ENCODE measurements at regions not wholly inside any gene's neighbourhood (a gene's known extent, or its start where the extent isn't known, plus 50 kb on each side); places are given as distances from the start of the nearest gene placed in this dataset.

DNA sequence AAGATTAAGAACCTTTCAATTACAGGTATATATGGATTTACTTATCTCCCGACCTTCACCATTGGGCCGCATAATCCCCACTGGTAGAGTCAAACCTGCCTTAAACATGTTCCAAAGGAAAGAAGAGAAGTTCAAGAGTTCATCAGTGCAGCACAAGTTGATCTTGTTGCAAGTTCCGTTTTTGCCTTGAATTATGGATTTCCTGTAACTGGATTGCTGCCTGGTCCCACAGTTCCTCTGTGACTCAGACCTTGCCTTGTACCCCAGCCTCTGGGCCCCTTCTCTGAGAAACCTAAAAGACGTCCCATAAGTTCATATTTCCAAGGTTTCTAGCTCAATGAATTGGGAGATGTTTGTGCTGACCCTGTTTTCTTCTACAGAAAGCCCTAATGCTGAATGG lies 112.5 kb upstream of the THBS1 start:
- CTCF ChIA-PET = interaction anchor here (1.4 kb wide), 1 partner anchor 8 kb away, joined by 3 read pairs; no protein-coding TSS in a partner anchor
- Histone ChIP-seq H3K36me3 (ENCODE audit: control insufficient read depth in 4 of 4, insufficient read depth in 4 of 4, low read length in 3 of 4) (no peaks in the 10 kb centered on the region), H3K27me3 (replicated peaks in 2 of 5; ENCODE audit: control insufficient read depth in 4 of 5, insufficient read depth in 5 of 5, low read length in 4 of 5) (no peaks in the 10 kb centered on the region), H3K9me3 (ENCODE audit: control extremely low read depth in 1 of 5, control insufficient read depth in 4 of 5, insufficient read depth in 2 of 5, low read depth in 1 of 5, low read length in 4 of 5) (no peaks in the 10 kb centered on the region), H3K27ac (ENCODE audit: insufficient read depth in 1 of 2, low read depth in 1 of 2, low read length in 2 of 2, poor library complexity in 1 of 2, severe bottlenecking in 2 of 2) (no peak overlapping the region), H3K4me1 (ENCODE audit: control extremely low read depth in 1 of 4, control insufficient read depth in 4 of 4, insufficient read depth in 4 of 4, low read length in 3 of 4) (peaks cover 8 to 22% (median 16%) of the 10 kb centered on the region in 4 experiments), H3K4me3 (ENCODE audit: control insufficient read depth in 1 of 7, extremely low read depth in 1 of 7, insufficient read depth in 4 of 7, low read depth in 2 of 7, low read length in 6 of 7) (peak overlapping the region in 2 of 7 experiments; percentile 5 to 25)
- POLR2A ChIA-PET = no interaction called here
- peak; percentile 59 to 92 (median 86) for DNase-seq
- 8% methylated on average over 2 of the region's 4 CpGs for WGBS (ENCODE audit: insufficient coverage)

DNA sequence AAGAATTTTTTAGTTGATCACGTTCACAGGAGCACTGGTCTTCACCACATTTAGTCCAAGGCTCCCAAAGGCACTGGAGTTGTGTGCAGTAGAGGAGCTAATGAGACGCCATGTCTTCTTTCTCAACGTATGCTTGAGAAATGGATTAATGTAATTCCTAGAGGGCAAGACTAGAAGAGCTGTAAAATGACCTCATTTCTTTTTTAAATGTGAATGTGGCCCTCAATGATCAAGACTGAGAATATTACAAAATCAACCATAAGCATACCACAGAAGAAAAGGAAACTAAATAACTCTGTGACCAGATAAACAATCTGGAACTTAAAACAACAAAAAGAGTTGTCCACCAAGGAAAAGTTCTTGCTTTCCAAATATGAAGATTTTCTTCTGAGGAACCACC lies 112.1 kb upstream of the THBS1 start:
- no peaks in the 10 kb centered on the region for H3K27me3 ChIP-seq (replicated peaks in 2 of 5; ENCODE audit: control insufficient read depth in 4 of 5, insufficient read depth in 5 of 5, low read length in 4 of 5)
- POLR2A ChIA-PET = no interaction called here
- CTCF ChIA-PET = interaction anchor here (1.4 kb wide), 1 partner anchor 9 kb away, joined by 3 read pairs; no protein-coding TSS in a partner anchor
- H3K27ac ChIP-seq (ENCODE audit: insufficient read depth in 1 of 2, low read depth in 1 of 2, low read length in 2 of 2, poor library complexity in 1 of 2, severe bottlenecking in 2 of 2) = no peak overlapping the region
- H3K4me1 ChIP-seq (ENCODE audit: control extremely low read depth in 1 of 4, control insufficient read depth in 4 of 4, insufficient read depth in 4 of 4, low read length in 3 of 4) = peaks cover 8 to 26% (median 16%) of the 10 kb centered on the region in 4 experiments
- no peaks in the 10 kb centered on the region for H3K36me3 ChIP-seq (ENCODE audit: control insufficient read depth in 4 of 4, insufficient read depth in 4 of 4, low read length in 3 of 4)
- peak overlapping the region in 1 of 7 experiments; percentile 25 for H3K4me3 ChIP-seq (ENCODE audit: control insufficient read depth in 1 of 7, extremely low read depth in 1 of 7, insufficient read depth in 4 of 7, low read depth in 2 of 7, low read length in 6 of 7)
- H3K9me3 ChIP-seq (ENCODE audit: control extremely low read depth in 1 of 5, control insufficient read depth in 4 of 5, insufficient read depth in 2 of 5, low read depth in 1 of 5, low read length in 4 of 5) = no peaks in the 10 kb centered on the region
- peak in 1 of 3 donors; percentile 9 for DNase-seq
- WGBS (ENCODE audit: insufficient coverage) = 57% methylated on average over 1 of the region's 3 CpGs

DNA sequence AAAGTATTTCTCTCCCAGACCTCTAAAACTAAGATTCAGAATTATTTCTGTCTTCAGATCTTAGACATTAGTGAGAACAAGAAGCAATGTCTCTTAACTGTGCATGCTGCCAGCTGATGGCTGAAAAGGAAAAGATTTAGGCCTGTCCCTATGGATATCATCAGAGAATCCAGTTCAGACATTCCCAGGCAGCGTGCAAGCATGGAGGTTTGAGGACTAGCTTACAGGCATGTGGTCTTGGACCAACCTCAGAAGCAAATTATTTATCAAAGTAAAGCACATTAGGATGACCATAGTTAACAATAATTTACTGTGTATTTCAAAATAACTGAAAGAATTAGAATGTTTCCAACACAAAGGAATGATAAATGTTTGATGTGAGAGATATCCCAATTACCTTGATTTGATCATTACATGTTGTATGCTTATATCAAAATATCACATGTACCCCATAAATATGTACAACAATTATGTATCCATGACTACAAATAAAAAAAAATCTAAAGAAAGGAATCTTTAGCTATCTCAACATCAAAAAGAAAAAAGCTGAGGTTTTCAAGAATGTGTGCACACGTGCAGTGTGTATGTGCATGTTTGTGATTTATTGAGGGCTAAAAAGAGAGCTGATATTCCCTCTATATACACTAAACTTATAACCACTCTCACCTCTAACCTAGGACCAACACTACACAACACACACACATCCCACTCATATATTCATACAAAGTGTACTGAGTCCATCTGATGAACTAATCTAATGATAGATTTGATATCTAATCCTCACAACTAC lies 108.9 kb upstream of the THBS1 start:
- POLR2A ChIA-PET = interaction anchor here (0.6 kb wide), 1 partner anchor 19 kb away, joined by 5 read pairs; no protein-coding TSS in a partner anchor
- WGBS (ENCODE audit: insufficient coverage) = no CpG with 5 or more reads among the region's 2 CpGs
- H3K27ac ChIP-seq (ENCODE audit: insufficient read depth in 1 of 2, low read depth in 1 of 2, low read length in 2 of 2, poor library complexity in 1 of 2, severe bottlenecking in 2 of 2) = no peak overlapping the region

DNA sequence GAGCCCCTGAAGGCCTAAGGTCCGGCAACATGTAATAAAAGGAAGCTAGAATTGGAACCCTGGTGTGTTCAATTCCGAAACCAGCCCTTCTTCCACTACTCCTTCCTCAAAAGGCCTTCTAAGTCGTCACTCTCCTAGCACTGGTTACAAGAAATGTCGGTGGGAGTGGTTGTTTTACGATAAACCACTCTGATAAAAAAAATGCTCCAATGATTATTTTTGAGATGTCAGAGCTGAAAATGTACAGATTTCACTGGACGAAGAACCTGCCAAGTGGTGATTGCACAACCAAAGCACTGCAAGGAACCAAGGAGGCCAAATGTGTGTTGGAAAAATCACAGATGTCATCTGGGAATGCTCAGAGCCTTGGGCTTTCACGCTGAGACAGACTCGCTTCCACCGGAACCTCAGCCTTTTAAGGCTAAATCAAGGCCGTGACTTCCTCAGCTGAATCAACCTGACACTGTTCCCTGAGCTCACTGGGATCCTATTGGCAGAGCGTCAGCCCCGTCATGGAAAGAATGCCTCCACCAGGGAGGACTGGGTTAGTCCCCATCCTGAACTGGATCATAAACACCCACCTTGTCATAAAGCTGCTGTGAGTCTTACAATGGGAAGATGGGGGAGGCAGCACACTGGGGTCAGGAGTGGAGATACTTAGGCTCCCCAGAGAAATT lies 108.1 kb upstream of the THBS1 start:
- Histone ChIP-seq H3K9me3 (ENCODE audit: control extremely low read depth in 1 of 5, control insufficient read depth in 4 of 5, insufficient read depth in 2 of 5, low read depth in 1 of 5, low read length in 4 of 5) (no peaks in the 10 kb centered on the region), H3K36me3 (ENCODE audit: control insufficient read depth in 4 of 4, insufficient read depth in 4 of 4, low read length in 3 of 4) (no peaks in the 10 kb centered on the region), H3K27me3 (replicated peaks in 2 of 5; ENCODE audit: control insufficient read depth in 4 of 5, insufficient read depth in 5 of 5, low read length in 4 of 5) (no peaks in the 10 kb centered on the region), H3K4me3 (ENCODE audit: control insufficient read depth in 1 of 7, extremely low read depth in 1 of 7, insufficient read depth in 4 of 7, low read depth in 2 of 7, low read length in 6 of 7) (no peak overlapping the region), H3K4me1 (ENCODE audit: control extremely low read depth in 1 of 4, control insufficient read depth in 4 of 4, insufficient read depth in 4 of 4, low read length in 3 of 4) (peaks cover 8 to 30% (median 14%) of the 10 kb centered on the region in 4 experiments), H3K27ac (ENCODE audit: insufficient read depth in 1 of 2, low read depth in 1 of 2, low read length in 2 of 2, poor library complexity in 1 of 2, severe bottlenecking in 2 of 2) (no peak overlapping the region)
- DNase-seq = no peak
- ChIA-PET CTCF (interaction anchor here (1.5 kb wide), 1 partner anchor 284 kb away, joined by 3 read pairs; no protein-coding TSS in a partner anchor), POLR2A (interaction anchor here (0.6 kb wide), 1 partner anchor 18 kb away, joined by 5 read pairs; no protein-coding TSS in a partner anchor)
- 99% methylated on average over 9 of the region's 12 CpGs for WGBS (ENCODE audit: insufficient coverage)

More for the DNA sequence above, 108.9 kb upstream of the THBS1 start:
- no peak for DNase-seq
- Histone ChIP-seq H3K9me3 (ENCODE audit: control extremely low read depth in 1 of 5, control insufficient read depth in 4 of 5, insufficient read depth in 2 of 5, low read depth in 1 of 5, low read length in 4 of 5) (no peaks in the 10 kb centered on the region), H3K4me1 (ENCODE audit: control extremely low read depth in 1 of 4, control insufficient read depth in 4 of 4, insufficient read depth in 4 of 4, low read length in 3 of 4) (peaks cover 8 to 32% (median 16%) of the 10 kb centered on the region in 4 experiments), H3K27me3 (replicated peaks in 2 of 5; ENCODE audit: control insufficient read depth in 4 of 5, insufficient read depth in 5 of 5, low read length in 4 of 5) (no peaks in the 10 kb centered on the region), H3K4me3 (ENCODE audit: control insufficient read depth in 1 of 7, extremely low read depth in 1 of 7, insufficient read depth in 4 of 7, low read depth in 2 of 7, low read length in 6 of 7) (no peak overlapping the region), H3K36me3 (ENCODE audit: control insufficient read depth in 4 of 4, insufficient read depth in 4 of 4, low read length in 3 of 4) (no peaks in the 10 kb centered on the region)
- CTCF ChIA-PET = interaction anchor here (1.5 kb wide), 1 partner anchor 285 kb away, joined by 3 read pairs; no protein-coding TSS in a partner anchor

DNA sequence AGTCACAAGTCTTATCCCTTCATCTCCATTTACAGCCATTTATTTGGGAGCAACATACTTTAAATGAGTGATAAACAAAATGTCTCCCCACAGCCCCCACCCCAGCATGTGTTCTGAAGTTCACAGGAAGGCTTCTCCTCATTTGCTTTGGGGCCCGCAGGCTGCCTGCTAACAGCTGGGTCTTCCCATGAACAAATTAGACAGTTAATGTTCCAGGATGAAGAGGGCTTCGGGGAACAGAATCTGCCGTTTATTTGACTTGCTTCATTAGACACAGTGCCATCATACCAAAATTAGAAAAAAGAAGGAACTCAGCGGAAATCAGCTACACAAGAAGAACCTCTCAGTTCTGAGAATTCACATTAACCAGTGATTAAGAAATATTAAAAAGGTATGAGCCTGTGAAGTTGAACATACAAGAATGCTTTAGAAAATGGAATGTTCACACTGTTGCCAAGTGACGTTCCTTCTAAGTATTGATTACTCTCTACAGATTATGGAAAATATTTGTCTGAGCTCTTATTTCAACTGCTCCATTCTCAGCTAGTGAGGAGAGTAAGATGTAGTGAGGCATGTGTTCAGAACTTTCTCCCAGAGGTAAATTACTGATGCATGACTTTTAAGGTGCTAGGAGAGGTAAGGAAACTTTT lies 107.5 kb upstream of the THBS1 start:
- no peak overlapping the region for H3K4me3 ChIP-seq (ENCODE audit: control insufficient read depth in 1 of 7, extremely low read depth in 1 of 7, insufficient read depth in 4 of 7, low read depth in 2 of 7, low read length in 6 of 7)
- H3K9me3 ChIP-seq (ENCODE audit: control extremely low read depth in 1 of 5, control insufficient read depth in 4 of 5, insufficient read depth in 2 of 5, low read depth in 1 of 5, low read length in 4 of 5) = no peaks in the 10 kb centered on the region
- DNase-seq = no peak
- no peak overlapping the region for H3K27ac ChIP-seq (ENCODE audit: insufficient read depth in 1 of 2, low read depth in 1 of 2, low read length in 2 of 2, poor library complexity in 1 of 2, severe bottlenecking in 2 of 2)
- H3K36me3 ChIP-seq (ENCODE audit: control insufficient read depth in 4 of 4, insufficient read depth in 4 of 4, low read length in 3 of 4) = no peaks in the 10 kb centered on the region
- peaks cover 4 to 23% (median 7%) of the 10 kb centered on the region in 4 experiments for H3K4me1 ChIP-seq (ENCODE audit: control extremely low read depth in 1 of 4, control insufficient read depth in 4 of 4, insufficient read depth in 4 of 4, low read length in 3 of 4)
- 70% methylated on average over 2 of the region's 5 CpGs for WGBS (ENCODE audit: insufficient coverage)
- no peaks in the 10 kb centered on the region for H3K27me3 ChIP-seq (replicated peaks in 2 of 5; ENCODE audit: control insufficient read depth in 4 of 5, insufficient read depth in 5 of 5, low read length in 4 of 5)
- CTCF ChIA-PET = interaction anchor here (1.5 kb wide), 1 partner anchor 284 kb away, joined by 3 read pairs; no protein-coding TSS in a partner anchor
- POLR2A ChIA-PET = no interaction called here

DNA sequence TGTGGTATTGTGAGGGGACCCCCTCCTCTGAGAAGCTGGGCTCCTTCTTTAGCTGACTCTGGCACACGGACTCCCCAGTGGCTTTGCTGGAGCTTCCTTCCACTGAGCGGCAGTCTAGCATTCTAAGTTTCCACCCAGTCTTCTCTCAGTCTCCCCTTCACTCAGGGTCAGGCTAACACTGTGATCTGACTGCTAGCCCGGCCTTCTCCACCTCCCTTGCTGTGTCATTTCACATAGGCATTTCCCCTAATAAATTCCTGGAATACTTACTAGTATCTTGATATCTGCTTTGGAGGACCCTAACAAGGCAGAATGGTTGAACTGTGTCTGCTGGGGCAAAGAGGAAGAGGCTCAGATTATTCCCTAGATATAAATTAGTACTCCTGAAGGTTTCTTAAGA lies 106.2 kb upstream of the THBS1 start:
- POLR2A ChIA-PET = no interaction called here
- CTCF ChIA-PET = interaction anchor here (1.2 kb wide), 1 partner anchor 47 kb away, joined by 3 read pairs; no protein-coding TSS in a partner anchor
- 100% methylated on average over 1 of the region's 3 CpGs for WGBS (ENCODE audit: insufficient coverage)
- no peak for DNase-seq
- peaks cover 0 to 16% (median 0%) of the 10 kb centered on the region in 4 experiments for H3K4me1 ChIP-seq (ENCODE audit: control extremely low read depth in 1 of 4, control insufficient read depth in 4 of 4, insufficient read depth in 4 of 4, low read length in 3 of 4)
- no peaks in the 10 kb centered on the region for H3K9me3 ChIP-seq (ENCODE audit: control extremely low read depth in 1 of 5, control insufficient read depth in 4 of 5, insufficient read depth in 2 of 5, low read depth in 1 of 5, low read length in 4 of 5)
- H3K27me3 ChIP-seq (replicated peaks in 2 of 5; ENCODE audit: control insufficient read depth in 4 of 5, insufficient read depth in 5 of 5, low read length in 4 of 5) = no peaks in the 10 kb centered on the region
- no peak overlapping the region for H3K27ac ChIP-seq (ENCODE audit: insufficient read depth in 1 of 2, low read depth in 1 of 2, low read length in 2 of 2, poor library complexity in 1 of 2, severe bottlenecking in 2 of 2)
- no peak overlapping the region for H3K4me3 ChIP-seq (ENCODE audit: control insufficient read depth in 1 of 7, extremely low read depth in 1 of 7, insufficient read depth in 4 of 7, low read depth in 2 of 7, low read length in 6 of 7)
- H3K36me3 ChIP-seq (ENCODE audit: control insufficient read depth in 4 of 4, insufficient read depth in 4 of 4, low read length in 3 of 4) = no peaks in the 10 kb centered on the region
